NCI-H1092 treated with DMSO at 0.1 percent for 48 hours (cell line): ENCODE measurements at regions not wholly inside any gene's neighbourhood (a gene's known extent, or its start where the extent isn't known, plus 50 kb on each side); places are given as distances from the start of the nearest gene placed in this dataset.

ENCODE experiments used
- DNase-seq: peaks from one replicate; lab custom pipeline; 2025; lab: John Stamatoyannopoulos, UW

GRCh38 chr4:127162741-127163140, 470.0 kb upstream of the INTU start:
- no peak for DNase-seq

- DNase-seq, result no peak
Measured at GRCh38 chr4:127165971-127166370, 466.8 kb upstream of the INTU start.

- no peak for DNase-seq
Measured at GRCh38 chr4:127174201-127174600, 458.6 kb upstream of the INTU start.

- DNase-seq, result no peak
Measured at GRCh38 chr4:127174616-127175015, 458.1 kb upstream of the INTU start.

GRCh38 chr4:127179256-127180087, 453.3 kb upstream of the INTU start:
- no peak for DNase-seq

- DNase-seq, result no peak
Measured at GRCh38 chr4:127181001-127181400, 451.8 kb upstream of the INTU start.

- no peak for DNase-seq
Measured at GRCh38 chr4:127182687-127183086, 450.1 kb upstream of the INTU start.

GRCh38 chr4:127188847-127189246, 443.9 kb upstream of the INTU start:
- DNase-seq, result peak; percentile 69

- DNase-seq, result no peak
Measured at GRCh38 chr4:127194281-127194680, 438.5 kb upstream of the INTU start.

- DNase-seq, result no peak
Measured at GRCh38 chr4:127196655-127197352, 436.0 kb upstream of the INTU start.

GRCh38 chr4:127203562-127204200, 429.1 kb upstream of the INTU start:
- DNase-seq, result no peak

- DNase-seq, result no peak
Measured at GRCh38 chr4:127204322-127204721, 428.4 kb upstream of the INTU start.

- no peak for DNase-seq
Measured at GRCh38 chr4:127209580-127210095, 423.1 kb upstream of the INTU start.

GRCh38 chr4:127210893-127211649, 421.7 kb upstream of the INTU start:
- no peak for DNase-seq

GRCh38 chr4:127211650-127212560, 420.9 kb upstream of the INTU start:
- no peak for DNase-seq

GRCh38 chr4:127212701-127213100, 420.1 kb upstream of the INTU start:
- no peak for DNase-seq

GRCh38 chr4:127214016-127214415, 418.7 kb upstream of the INTU start:
- DNase-seq, result no peak

- no peak for DNase-seq
Measured at GRCh38 chr4:127214931-127215330, 417.8 kb upstream of the INTU start.

- DNase-seq, result no peak
Measured at GRCh38 chr4:127217586-127218229, 415.0 kb upstream of the INTU start.

GRCh38 chr4:127219232-127219631, 413.5 kb upstream of the INTU start:
- DNase-seq, result no peak
